ENCODE measurements at regions not wholly inside any gene's neighbourhood (a gene's known extent, or its start where the extent isn't known, plus 50 kb on each side); places are given as distances from the start of the nearest gene placed in this dataset.

DNA sequence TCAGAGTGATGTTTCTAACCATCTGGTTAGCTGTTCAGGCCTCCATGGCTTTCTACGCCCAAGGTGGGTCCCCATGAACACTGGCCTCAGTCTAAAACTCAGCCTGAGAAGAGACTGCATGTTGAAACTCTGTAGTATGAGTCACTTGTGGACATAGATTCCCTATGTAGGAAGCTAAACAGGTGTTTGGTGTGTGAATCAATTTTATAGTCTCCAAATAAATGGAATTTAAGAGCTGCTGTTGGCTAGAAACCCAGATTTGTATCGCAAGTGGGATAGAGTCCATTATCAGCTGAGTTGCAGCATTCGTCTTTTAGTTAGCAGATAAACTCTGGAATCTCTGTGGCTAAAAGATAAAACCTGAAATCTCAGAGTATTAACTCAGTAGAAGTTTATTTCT lies 131.4 kb downstream of the KCNS3 start:
- no peak overlapping the region for H3K18ac ChIP-seq (ENCODE audit: insufficient read length, low read depth, low read length)
- H3K4me1 Mint-ChIP-seq = no peaks in the 10 kb centered on the region
- no peak overlapping the region for H3K9ac ChIP-seq (ENCODE audit: extremely low read depth, insufficient read length, low read length)
- no peaks in the 10 kb centered on the region for H3K23me2 ChIP-seq (ENCODE audit: insufficient read length, low read depth, low read length, poor library complexity, severe bottlenecking)
- no peak overlapping the region for H2AFZ ChIP-seq (ENCODE audit: low read length)
- no peak overlapping the region for H2BK20ac ChIP-seq (ENCODE audit: low read depth, low read length, poor library complexity, severe bottlenecking)
- no peaks in the 10 kb centered on the region for H3K27me3 Mint-ChIP-seq (ENCODE audit: low read depth)
- no peak overlapping the region for H3T11ph ChIP-seq (ENCODE audit: low read length)
- no peak overlapping the region for H2BK5ac ChIP-seq (ENCODE audit: insufficient read length, low read length)
- no peak overlapping the region for H3K14ac ChIP-seq (ENCODE audit: insufficient read depth, low read length)
- no peaks in the 10 kb centered on the region for H3K27me3 ChIP-seq (ENCODE audit: insufficient read depth, low read length)
- H3K4ac ChIP-seq (ENCODE audit: low read depth, low read length) = no peak overlapping the region
- H3K36me3 Mint-ChIP-seq (ENCODE audit: insufficient read depth in 1 of 3, low read depth in 3 of 3) = no peaks in the 10 kb centered on the region; a peak in 1 of 7 replicates
- H4K20me1 ChIP-seq (ENCODE audit: control insufficient read depth, insufficient read depth, insufficient read length) = no peaks in the 10 kb centered on the region
- H4K8ac ChIP-seq (replicated peaks; ENCODE audit: insufficient read length, low read depth, low read length) = no peak overlapping the region
- H3K4me1 ChIP-seq (ENCODE audit: insufficient read depth, low read length) = no peaks in the 10 kb centered on the region
- H4K5ac ChIP-seq (ENCODE audit: insufficient read length, low read depth, low read length) = no peak overlapping the region
- no peak overlapping the region for H2BK120ac ChIP-seq (ENCODE audit: low read depth, low read length, poor library complexity, severe bottlenecking)
- H3K27ac ChIP-seq (ENCODE audit: insufficient read length, low read depth, low read length) = no peak overlapping the region
- H3K23ac ChIP-seq (ENCODE audit: insufficient read length, low read depth, low read length) = no peak overlapping the region
- no peaks in the 10 kb centered on the region; a peak in 2 of 5 replicates for H3K9me3 Mint-ChIP-seq
- H3K27ac Mint-ChIP-seq = no peak overlapping the region
- H2BK15ac ChIP-seq (ENCODE audit: low read depth, low read length) = no peak overlapping the region
- no peak overlapping the region for H3K56ac ChIP-seq (ENCODE audit: insufficient read length, low read depth, low read length)
- DNase-seq = no peak
- no peak overlapping the region for H3K4me2 ChIP-seq (ENCODE audit: insufficient read depth, insufficient read length, low read length)
- no peaks in the 10 kb centered on the region for H3K9me3 ChIP-seq (ENCODE audit: control insufficient read depth, low read depth, low read length)
- no peaks in the 10 kb centered on the region for H3K79me1 ChIP-seq (ENCODE audit: insufficient read depth, low read depth, low read length, poor library complexity, severe bottlenecking)
- H3K79me2 ChIP-seq (ENCODE audit: insufficient read depth, low read length) = no peaks in the 10 kb centered on the region
- TF ChIP-seq, protein P1, sequence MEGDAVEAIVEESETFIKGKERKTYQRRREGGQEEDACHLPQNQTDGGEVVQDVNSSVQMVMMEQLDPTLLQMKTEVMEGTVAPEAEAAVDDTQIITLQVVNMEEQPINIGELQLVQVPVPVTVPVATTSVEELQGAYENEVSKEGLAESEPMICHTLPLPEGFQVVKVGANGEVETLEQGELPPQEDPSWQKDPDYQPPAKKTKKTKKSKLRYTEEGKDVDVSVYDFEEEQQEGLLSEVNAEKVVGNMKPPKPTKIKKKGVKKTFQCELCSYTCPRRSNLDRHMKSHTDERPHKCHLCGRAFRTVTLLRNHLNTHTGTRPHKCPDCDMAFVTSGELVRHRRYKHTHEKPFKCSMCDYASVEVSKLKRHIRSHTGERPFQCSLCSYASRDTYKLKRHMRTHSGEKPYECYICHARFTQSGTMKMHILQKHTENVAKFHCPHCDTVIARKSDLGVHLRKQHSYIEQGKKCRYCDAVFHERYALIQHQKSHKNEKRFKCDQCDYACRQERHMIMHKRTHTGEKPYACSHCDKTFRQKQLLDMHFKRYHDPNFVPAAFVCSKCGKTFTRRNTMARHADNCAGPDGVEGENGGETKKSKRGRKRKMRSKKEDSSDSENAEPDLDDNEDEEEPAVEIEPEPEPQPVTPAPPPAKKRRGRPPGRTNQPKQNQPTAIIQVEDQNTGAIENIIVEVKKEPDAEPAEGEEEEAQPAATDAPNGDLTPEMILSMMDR (conservative IDR thresholded peaks at IDR 0.05) = no peak
- WGBS (ENCODE audit: extremely low coverage, insufficient read length, low lambda C conversion rate) = no CpG with 5 or more reads among the region's 3 CpGs
- no peak overlapping the region for H4K91ac ChIP-seq (ENCODE audit: insufficient read length, low read depth, low read length)
- H2AK5ac ChIP-seq (ENCODE audit: insufficient read length, low read length) = no peak overlapping the region
- no peak overlapping the region for H3K4me3 Mint-ChIP-seq
- no peak overlapping the region for H2BK12ac ChIP-seq (ENCODE audit: insufficient read length, low read depth, low read length)
